Posterior cingulate gyrus (tissue), 11 donors: ENCODE measurements at regions not wholly inside any gene's neighbourhood (a gene's known extent, or its start where the extent isn't known, plus 50 kb on each side); places are given as distances from the start of the nearest gene placed in this dataset.
"Not testable (repeated sequence)": the region's sequence is repeated elsewhere in the genome, so short reads cannot be mapped to it uniquely, and the experiment has no call there.

ENCODE experiments used
- DNase-seq, 10 donors: peaks; one replicate each; pipeline versions ENCODE4 v3.0.0 to v3.0.0-alpha.2; 2020 to 2021; ENCODE audit warnings: mixed read lengths in 3 of 10
- intact Hi-C: fragments of 100-400 bp; cut with DNase I; formaldehyde crosslinking; loops from one replicate; pipeline ENCODE4 v1.15.1; 2023

DNA sequence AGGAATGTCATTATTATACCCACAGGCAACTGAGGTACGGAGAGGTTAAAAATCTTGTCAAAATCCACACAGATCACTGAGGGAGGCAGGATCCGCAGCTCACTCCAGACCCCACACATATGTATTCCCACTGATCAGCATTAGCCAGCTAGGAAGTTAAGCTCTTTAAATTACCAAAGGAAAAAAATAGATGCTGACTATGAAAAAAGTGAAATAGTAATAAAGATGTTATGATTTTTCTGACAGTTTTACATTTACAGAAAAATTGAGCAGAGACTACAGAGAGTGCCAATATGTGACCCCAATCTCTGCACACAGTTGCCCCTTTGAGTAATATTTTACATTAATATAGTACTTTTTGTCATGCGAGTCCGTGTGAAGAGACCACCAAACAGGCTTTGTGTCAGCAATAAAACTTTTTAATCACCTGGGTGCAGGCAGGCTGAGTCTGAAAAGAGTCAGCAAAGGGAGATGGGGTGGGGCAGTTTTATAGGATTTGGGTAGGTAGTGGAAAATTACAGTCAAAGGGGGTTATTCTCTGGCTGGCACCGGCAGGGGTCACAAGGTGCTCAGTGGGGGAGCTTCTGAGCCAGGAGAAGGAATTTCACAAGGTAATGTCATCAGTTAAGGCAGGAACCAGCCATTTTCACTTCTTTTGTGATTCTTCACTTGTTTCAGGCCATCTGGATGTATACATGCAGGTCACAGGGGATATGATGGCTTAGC is 61.9 kb upstream of the NAA35 start:
- DNase-seq, intact Hi-C loops: not testable (repeated sequence)

DNA sequence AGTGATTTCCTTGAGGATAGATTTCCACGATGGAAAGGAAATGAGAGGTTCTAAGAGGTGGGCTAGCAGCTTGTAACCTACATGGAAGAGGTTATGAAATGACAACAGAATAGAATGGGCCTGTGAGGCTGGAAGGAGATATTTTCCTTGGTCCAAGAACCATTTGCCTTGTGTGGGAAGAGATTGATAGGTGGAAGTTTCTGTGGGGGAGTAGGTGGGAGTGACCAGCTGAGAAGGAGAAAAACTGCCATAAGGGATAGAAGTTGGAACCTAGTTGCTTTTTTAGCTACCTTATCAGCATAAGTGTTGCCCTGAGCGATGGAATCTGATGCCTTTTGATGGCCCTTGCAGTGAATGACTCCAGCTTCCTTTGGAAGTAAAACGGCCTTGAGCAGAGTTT is 60.4 kb upstream of the NAA35 start:
- DNase-seq, intact Hi-C loops: not testable (repeated sequence)

DNA sequence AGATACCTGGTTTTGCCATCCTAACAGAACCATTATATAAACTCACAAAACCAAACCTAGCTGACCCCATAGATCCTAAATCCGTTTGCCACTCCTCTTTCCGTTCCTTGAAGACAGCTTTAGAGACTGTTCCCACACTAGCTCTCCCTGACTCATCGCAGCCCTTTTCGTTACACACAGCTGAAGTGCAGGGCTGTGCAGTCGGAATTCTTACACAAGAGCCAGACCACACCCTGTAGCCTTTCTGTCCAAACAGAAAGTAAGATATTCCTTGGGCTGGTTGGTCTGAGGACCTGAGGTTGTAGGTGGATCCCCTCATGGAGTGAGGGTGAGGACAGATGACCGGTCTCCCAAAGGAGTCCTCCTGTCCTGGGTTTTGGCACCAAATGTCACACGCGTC is 56.7 kb upstream of the NAA35 start:
- DNase-seq: no peak
- intact Hi-C loops: no loop called here

DNA sequence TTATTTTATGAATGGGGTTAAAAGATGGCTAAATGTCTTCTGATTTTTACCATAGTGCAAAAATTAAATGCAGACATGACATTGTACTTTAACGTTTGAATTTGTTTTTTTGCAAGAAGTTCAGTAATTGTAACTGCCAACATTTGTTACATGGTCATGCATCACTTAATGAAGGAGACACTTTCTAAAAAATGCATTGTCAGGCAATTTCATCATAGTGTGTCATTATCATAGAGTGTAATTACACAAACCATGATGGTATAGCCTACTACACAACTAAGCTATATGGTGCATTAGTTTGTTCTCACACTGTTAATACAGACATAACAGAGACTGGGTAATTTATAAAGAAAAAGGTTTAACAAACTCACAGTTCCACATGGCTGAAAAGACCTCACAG is 50.0 kb upstream of the NAA35 start:
- DNase-seq: no peak
- intact Hi-C loops: no loop called here
